DMS153 treated with DMSO at 0.1 percent for 48 hours (cell line): ENCODE measurements at regions not wholly inside any gene's neighbourhood (a gene's known extent, or its start where the extent isn't known, plus 50 kb on each side); places are given as distances from the start of the nearest gene placed in this dataset.
A peak's percentile ranks its signal among the peaks of the same experiment; 100 is the strongest.

Source experiments
- DNase-seq: peaks from one replicate; lab custom pipeline; 2025; ENCODE audit not compliant: unreplicated experiment; lab: John Stamatoyannopoulos, UW

DNA sequence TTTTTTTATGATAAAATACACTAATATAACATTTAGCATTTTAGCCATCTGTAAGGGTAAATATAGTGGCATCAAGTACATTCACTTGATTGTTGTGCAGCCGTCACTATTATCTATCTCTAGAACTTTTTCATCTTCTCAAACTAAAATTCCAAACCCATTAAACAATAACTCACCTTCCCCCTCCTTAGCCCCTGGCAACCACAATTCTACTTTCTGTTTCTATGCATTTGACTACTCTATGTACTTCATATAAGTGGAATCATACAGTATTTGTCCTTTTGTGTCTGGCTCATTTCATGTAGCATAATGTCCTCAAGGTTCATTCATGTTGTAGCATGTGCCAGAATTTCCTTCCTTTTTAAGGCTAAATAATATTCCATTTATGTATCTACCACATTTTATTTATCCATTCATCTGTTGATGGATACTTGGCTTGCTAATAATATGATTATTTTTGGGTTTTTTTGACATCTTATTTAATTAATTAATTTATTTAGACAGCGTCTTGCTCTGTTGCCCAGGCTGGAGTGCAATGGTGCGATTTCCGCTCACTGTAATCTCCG, 69.6 kb upstream of the MACF1 start:
- DNase-seq, result no peak

DNA sequence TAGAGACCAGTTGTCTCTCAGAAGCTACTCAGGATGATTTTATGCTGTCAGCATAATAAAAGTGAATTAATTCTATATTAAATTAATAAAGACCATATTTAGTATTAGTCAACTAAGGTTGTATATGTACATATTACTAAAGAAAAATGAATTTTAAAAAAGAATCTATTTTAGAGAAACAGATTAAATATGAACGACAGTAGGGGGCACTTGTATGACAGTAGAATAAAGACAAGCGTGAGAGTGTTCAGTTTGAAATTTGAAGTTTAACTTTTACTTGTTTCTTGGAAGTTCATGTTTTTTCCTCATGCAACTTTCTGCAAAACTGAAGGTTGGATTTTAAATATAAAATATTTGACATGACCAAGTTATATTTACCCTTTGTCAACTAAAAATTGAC, 67.9 kb upstream of the MACF1 start:
- no peak for DNase-seq

DNA sequence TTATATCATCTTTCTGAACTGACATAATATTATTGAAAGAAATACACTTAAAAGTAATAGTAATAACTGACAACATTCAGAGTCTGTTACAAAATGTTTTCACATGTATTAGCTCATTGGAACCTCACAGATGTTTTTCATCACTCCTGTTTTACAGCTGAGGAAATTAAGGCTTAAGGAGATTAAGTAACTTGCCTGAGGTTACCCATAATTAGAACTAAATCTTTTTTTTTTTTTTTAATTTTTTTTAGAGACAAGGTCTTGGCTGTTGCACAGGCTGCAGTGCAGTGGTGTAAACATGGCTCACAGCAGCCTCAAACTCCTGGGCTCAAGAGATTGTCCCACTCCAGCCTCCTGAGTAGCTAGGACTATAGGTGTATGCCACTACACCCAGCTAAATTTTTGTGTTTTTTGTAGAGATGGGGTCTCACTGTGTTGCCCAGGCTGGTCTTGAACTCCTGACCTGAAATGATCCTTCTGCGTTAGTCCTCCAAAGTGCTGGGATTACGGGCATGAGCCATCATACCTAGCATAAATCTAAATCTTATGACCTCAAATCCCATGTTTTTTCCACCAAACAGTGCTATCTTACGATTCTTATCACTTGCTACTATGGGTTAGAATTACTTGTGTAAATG, 64.7 kb upstream of the MACF1 start:
- DNase-seq, result no peak

DNA sequence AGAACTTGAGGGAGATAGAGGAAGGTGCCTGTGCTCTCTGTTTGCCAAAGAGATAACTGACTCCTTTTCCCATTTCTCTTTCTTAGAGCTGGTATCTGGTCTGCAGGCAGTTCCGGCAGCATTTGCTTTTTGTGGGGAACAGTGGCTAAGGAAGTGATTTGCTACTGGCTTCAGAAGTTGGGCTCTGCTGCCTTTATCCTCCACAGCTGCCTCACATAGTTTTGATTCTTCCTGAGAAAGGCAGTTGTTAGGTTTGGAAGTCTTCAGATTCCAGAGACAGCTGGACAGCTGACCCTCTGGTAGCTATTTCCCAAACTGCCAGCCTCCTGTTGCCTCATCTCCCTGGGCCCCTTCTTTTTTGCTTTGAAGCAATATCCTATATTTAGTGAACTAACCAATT, 62.6 kb upstream of the MACF1 start:
- no peak for DNase-seq

DNA sequence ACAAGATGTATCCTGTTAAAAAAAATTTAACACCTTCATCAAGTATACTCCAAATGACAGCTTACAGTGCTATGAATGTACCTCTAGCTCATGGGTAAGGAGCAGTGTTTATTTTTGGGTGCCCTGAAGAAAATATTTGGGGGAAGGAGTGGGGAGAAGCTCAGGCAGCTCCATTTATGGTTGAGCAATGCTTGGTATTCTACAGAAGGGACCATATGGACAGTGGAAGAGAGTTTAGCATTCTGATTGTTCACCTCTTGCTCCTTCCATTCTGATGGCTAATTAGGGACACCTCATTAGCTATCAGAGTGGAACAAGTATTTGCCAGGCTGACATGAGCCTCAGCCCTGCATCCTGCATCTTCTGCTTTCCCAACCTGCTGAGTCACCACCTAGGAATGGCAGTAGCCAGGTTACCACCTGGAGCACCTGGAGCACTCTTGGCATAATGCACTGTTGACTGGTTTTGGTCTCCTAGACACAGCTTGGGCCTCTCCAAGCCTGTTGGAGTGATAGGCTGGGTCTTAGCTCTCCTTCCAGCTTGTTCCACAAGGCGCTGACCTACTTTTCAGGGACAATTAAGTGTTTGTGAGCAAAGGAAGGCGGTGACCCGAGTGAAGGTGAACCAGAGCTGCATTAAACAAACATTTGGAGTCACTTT, 62.0 kb upstream of the MACF1 start:
- peak; percentile 62 for DNase-seq

DNA sequence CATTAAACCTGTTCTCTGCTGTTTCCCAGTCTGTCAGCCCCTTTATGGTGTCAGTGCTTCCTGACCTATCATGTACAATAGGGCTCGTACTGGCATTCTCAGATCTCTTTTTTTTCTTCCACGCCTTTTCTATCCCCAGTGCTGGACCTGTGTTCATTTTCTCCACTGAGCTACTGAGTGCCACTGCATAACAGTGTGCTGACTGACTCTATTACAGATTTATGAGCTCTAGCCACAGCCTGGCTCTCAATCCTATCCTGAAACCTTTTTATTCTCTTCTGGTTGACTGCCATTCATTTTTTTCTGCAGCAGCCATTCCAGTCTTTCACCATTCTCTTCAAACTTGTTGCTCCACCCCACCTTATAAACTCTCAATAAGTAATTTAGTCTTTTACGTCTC, 59.6 kb upstream of the MACF1 start:
- no peak for DNase-seq

DNA sequence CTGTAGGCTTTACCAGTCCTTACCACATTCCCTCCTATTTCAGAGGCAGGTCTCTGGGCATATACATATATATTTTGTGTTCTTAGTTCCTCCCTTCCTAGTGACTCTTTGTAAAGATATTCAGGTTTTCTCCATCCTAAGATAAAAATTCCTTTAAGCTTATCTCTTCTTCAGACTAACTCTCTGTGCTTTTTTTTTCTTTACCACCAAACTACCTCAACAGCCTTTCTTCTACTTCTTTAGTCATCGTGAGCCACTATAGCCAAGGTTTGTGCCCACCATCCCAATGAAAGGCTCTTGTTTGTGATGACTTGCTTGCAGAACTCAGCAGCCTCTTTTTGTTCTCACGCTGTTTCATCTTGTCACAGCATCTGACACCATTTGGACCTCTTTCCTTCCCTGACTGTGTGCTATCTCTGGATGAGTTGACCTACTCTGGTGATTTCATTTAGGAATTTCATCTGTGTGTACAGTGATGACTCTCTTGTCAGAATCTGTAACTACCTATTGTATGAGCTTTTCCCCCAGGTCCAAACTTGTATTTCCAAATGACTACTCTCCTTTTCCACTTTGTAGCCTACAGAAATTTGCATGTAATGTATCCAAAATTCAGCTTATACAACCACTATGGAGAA, 59.0 kb upstream of the MACF1 start:
- DNase-seq, result no peak

DNA sequence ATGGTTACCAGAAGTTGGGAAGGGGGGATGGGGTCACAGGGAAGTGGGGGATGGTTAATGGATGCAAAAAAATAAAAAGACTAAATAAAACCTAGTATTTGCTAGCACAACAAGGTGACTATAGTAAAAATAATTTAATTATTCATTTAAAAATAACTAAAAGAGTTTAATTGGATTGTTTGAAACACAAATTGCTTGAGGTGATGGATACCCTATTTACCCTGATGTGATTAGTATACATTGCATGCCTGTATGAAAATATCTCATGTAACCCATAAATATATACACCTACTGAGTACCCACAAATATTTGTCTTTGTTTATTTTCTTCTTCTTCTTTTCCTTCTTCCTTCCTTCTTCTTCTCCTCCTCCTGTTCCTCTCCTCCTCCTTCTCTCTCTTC, 57.8 kb upstream of the MACF1 start:
- no peak for DNase-seq

DNA sequence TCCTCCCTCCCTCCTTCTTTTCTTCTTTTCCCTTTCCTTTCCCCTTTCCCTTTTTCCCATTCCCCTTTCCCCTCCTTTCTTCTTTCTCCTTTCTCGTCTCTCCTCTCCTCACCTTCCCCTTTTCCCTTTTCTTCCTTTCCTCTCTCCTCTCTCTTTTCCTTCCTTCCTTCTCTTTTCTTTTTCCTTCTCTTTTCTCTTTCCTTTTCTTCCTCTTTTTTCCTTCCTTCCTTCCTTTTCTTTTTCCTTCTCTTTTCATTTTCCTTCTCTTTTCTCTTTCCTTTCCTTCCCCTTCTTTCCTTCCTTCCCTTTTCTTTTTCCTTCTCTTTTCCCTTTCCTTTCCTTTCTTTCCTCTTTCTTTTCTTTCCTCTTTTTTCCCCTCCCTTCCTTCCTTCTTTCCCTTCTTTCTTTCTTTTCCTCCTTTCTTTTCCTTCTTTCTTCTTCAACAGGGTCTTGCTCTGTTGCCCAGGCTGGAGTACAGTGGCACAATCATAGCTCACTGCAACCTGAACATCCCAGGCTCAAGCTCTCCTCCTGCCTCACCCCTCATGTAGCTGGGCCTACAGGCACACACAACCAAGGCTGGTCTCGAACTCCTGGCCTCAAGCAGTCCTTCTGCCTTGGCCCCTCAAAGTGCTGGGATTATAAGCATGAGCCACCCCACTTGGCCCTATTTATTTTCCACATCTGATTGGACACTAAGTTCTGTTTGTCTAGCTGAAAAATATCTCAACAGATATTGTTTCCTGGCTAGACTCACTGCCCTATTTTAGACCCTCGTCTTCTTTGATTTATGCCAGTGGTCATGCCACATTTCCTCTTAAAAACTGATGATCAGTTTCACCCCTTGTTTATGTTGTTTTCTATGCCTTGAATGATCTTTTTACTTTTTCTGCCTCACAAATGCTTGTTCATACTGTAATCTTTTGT, 57.1 kb upstream of the MACF1 start:
- DNase-seq, result no peak

DNA sequence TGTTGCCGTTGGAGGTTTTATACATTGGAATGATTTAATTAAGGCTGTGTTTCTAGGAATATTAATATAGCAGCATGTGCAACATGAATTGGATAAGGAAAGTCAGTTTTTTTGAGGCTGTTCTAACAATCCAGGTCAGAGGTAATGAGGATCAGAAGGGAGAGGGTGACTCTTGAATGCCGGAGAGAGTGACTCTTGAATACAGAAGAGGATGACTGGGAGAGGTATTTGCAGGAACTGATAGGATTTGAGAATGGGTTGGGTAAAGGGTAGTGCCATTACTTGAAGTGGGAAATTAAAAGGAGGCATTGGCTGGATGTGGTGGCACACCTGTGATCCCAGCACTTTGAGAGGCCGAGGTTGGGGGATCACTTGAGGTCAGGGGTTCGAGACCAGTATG, 55.6 kb upstream of the MACF1 start:
- DNase-seq, result no peak

DNA sequence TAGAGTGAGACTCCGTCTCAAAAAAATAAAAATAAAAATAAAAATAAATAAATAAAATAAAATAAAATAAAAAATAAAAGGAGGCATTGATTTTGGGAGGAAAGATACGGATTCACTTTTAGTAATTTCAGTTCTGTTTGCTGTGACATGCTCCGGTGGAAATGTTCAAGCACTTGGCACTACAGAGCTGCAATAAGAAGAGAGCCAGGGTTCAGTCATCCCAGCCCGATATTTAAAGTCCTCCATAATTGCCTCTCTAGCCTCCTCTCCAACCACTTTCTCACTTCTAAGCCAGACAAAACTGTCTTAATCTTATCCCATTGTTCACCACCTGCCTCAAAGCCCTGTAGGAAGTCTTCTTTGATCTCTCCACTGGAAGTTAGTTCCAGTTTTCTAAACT, 55.0 kb upstream of the MACF1 start:
- no peak for DNase-seq

DNA sequence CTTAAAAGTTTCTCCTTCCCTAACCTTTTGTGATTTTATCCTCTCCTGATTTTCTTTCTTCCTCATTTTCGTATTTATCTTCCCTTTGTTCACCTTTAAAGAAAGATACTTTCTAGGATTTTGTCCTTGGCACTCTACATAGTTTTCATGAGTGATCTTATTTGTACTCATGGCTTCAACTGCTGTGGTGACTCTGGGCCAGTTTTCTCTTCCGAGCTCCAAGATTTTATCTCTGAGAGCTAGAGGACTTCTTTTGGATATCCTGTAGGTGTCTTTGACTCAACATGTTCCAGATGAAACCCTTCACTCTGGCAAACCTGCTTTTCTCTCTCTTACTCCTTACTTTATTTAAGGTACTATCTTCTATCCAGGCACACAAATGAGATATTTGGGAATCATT, 53.7 kb upstream of the MACF1 start:
- DNase-seq, result no peak

DNA sequence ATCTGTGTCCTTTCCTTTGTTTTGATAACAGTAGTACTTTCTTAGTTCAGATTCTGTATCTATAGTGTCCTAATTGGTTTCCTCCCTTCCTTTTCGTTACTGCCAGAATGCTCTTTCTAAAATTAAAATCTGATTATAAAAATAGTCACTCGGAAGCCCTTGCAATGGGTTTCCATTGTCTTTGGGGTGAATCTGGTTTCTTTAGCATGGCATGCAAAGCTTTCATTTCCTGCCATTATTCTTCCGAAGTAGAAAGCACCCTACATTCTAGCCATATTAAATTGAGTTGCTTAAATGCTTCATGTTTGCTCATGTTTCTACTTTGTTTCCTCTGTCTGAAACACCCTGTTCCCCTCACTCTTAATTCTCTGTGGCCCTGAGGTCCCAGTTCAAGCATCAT, 53.2 kb upstream of the MACF1 start:
- DNase-seq, result no peak

DNA sequence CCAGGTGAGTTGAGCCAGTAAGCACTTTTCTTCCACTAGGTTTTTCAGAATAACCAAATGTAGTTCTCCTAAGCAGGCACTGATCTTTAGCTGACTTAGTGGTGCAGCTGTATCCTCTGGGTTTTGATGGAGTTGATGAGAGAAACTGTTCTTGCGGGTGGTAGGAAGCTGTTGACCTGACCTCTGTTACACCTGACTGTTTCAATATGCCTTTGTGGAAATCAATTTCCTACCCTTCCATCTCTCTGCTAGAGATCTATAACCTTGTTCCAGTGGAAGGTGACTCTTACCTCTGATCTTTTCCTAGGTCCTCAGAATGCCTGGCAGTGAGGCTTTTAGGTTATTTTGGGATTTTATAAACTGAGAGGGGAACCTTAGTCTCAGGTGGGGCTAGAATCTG, 51.6 kb upstream of the MACF1 start:
- no peak for DNase-seq

DNA sequence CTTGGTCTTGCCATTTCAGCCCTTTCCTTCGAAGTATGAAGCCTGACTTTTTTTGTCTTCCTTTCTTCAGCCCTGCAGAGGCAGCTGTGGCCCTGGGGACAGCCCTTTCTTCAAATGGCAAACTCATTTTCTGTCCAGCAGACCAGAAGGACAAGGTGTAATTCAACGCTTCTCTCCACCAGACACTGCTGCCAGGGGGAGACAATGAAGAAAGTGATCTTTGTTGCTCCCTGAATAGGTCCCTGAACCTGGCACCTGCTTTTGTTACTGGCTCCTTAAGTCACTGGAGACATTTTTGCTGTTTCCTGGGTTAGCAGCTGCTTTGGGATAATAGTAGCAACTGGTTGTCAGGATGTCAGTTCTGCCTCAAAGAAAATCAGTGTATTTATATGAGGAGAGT, 50.8 kb upstream of the MACF1 start:
- DNase-seq, result no peak

DNA sequence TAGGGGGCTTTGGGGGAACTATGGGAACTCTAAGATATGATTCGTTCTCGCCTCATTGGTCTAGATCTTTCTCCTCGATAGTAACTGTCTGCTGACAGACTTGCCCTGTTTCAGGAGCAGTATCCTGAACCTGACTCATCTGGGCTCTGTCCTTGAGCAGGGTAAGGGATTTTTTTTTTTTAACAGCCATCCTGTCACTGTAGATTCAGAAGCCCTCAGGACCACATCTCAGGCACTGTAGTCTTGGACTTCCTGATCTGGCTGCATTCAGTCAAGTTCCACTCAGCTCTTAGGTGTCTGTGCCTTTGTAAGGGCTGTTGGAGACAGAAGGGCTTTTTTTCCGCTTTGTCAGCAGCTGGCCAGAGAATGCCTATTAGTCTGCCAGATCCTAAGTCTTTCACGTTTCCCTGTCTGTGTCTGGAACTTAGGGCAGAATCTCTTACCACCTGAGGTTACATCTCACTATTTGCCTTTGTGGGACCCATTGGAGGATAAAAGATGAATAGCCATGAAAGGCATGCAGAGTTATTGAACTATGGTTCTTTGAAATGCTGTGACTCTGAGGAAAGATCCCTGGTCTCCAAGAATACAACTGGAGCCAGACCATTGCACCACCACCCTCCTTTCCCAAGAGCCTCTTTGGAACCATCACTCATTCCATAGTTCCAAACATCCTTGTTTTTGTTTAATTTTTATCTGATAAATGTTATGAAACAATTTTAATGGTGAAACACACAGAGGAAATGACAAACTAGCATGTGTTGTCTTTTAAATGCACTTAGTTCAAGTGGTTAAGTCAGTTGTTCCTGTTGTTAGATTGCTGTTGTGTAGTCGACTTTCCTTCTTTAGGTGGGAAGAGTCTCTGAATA, 49.7 kb upstream of the MACF1 start:
- peak; percentile 53 for DNase-seq
